KMS-11 (cell line): ENCODE measurements at regions not wholly inside any gene's neighbourhood (a gene's known extent, or its start where the extent isn't known, plus 50 kb on each side); places are given as distances from the start of the nearest gene placed in this dataset.

Experiments used
- H2AFZ ChIP-seq: fragments of 200-600 bp; sonication (generic); 2 replicates; pipeline ENCODE4 v1.6.1; 2016; ENCODE audit warnings: antibody characterized with exemption, mixed run types, low read depth
- H3K27ac ChIP-seq: fragments of 200-600 bp; sonication (generic); 2 replicates; pipeline ENCODE4 v1.6.1; 2016; ENCODE audit warnings: mild to moderate bottlenecking, mixed run types
- H3K27me3 ChIP-seq: fragments of 200-600 bp; sonication (generic); 2 replicates; pipeline ENCODE4 v1.6.1; 2017; ENCODE audit warnings: mild to moderate bottlenecking, low read depth, mixed run types, moderate library complexity; ENCODE audit not compliant: insufficient read depth
- H3K36me3 ChIP-seq: fragments of 200-600 bp; sonication (generic); 2 replicates; pipeline ENCODE4 v1.6.1; 2017; ENCODE audit warnings: mild to moderate bottlenecking, mixed run types; ENCODE audit not compliant: insufficient read depth
- H3K4me1 ChIP-seq: fragments of 200-600 bp; sonication (generic); 2 replicates; pipeline ENCODE4 v1.6.1; 2016; ENCODE audit warnings: mild to moderate bottlenecking, low read depth, mixed run types; ENCODE audit not compliant: poor library complexity, severe bottlenecking
- H3K4me2 ChIP-seq: fragments of 200-600 bp; sonication (generic); 2 replicates; pipeline ENCODE4 v1.7.0; 2016; ENCODE audit warnings: mild to moderate bottlenecking, mixed run types
- H3K4me3 ChIP-seq: fragments of 200-600 bp; sonication (generic); IDR thresholded peaks from 2 replicates; pipeline ENCODE4 v1.6.1; 2017; ENCODE audit warnings: low read depth, low read length, mixed read lengths; ENCODE audit not compliant: insufficient read depth
- H3K79me2 ChIP-seq: fragments of 200-600 bp; sonication (generic); 2 replicates; pipeline ENCODE4 v1.6.1; 2016; ENCODE audit warnings: low read depth, mixed run types; ENCODE audit not compliant: insufficient read depth
- H3K9ac ChIP-seq: fragments of 200-600 bp; sonication (generic); 2 replicates; pipeline ENCODE4 v1.6.1; 2016; ENCODE audit warnings: mild to moderate bottlenecking, mixed run types
- H4K20me1 ChIP-seq: fragments of 200-600 bp; sonication (generic); 2 replicates; pipeline ENCODE4 v1.6.1; 2016; ENCODE audit warnings: mild to moderate bottlenecking, mixed run types; ENCODE audit not compliant: insufficient read depth
- CTCF ChIP-seq: fragments of 200-600 bp; sonication (generic); conservative IDR thresholded peaks from 2 replicates; pipeline ENCODE4 v1.6.1; 2017; ENCODE audit warnings: low read depth, mild to moderate bottlenecking, antibody characterized with exemption, low read length, moderate library complexity, mixed read lengths

DNA sequence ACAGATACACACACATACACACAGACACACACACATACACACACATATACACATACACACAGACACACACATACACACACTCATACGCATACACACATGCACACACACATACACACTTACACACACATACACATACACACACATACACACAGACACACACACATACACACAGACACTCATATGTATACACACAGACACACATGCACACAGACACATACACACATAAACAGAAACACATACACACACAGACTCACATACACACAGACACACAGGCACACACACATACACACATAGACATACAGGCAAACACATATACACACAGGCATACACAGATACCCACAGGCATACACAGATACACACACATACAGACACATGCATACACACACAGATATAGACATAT, 143.9 kb upstream of the LYZL2 start:
- TF ChIP-seq CTCF, result no peak
- H3K27me3 ChIP-seq, result no peaks in the 10 kb centered on the region
- no peak overlapping the region for H3K9ac ChIP-seq
- no peak overlapping the region for H3K4me3 ChIP-seq
- no peaks in the 10 kb centered on the region for H3K4me1 ChIP-seq
- no peak overlapping the region for H3K4me2 ChIP-seq
- H3K36me3 ChIP-seq, result no peaks in the 10 kb centered on the region
- H2AFZ ChIP-seq, result no peak overlapping the region
- no peaks in the 10 kb centered on the region for H3K79me2 ChIP-seq
- no peak overlapping the region for H3K27ac ChIP-seq
- H4K20me1 ChIP-seq, result no peaks in the 10 kb centered on the region

DNA sequence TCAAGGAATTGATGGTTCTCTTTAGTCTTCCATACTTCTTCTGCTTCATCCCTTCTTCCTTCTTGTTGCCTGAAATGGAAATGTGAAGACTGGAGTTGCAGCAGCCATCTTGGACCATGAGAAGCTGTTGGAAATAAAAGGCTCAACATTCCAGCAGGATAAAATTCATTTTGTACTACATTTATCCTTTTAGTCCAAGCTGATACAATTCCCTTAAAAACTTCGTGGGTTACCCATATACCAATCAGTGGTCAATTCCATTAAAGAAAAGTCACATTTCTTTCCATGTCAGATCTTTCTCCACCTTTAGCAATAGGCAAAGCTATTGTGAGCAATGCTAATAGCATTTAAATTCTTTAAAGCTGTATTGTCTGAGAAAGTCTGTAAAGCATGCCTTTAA, 141.3 kb upstream of the LYZL2 start:
- Histone ChIP-seq H3K4me3 (no peak overlapping the region), H3K9ac (no peak overlapping the region), H2AFZ (no peak overlapping the region), H3K79me2 (no peaks in the 10 kb centered on the region), H3K27me3 (no peaks in the 10 kb centered on the region), H3K4me2 (no peak overlapping the region), H4K20me1 (no peaks in the 10 kb centered on the region), H3K4me1 (no peaks in the 10 kb centered on the region), H3K36me3 (no peaks in the 10 kb centered on the region), H3K27ac (no peak overlapping the region)
- TF ChIP-seq CTCF, result no peak

DNA sequence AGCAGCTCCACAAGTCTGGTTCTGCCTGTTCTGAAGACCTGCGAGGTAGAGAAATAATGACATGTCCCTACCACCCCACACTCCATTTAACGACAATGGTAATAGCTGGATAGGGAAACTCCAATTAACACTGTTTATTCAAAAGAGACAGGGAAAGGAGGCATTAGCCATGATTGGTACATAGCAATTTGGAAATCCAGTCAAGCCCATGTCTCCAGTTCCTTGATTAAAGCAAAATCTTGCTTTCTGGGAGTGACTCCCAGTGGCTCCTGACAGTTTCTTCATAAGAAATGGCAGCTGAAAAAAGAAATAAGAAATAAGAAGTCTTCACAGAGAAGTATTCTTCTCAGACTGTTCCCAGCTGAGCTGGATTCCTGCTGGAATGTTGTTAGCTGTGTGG, 140.7 kb upstream of the LYZL2 start:
- Histone ChIP-seq H3K79me2 (no peaks in the 10 kb centered on the region), H3K9ac (no peak overlapping the region), H3K36me3 (no peaks in the 10 kb centered on the region), H3K4me3 (no peak overlapping the region), H3K27ac (no peak overlapping the region), H3K4me1 (no peaks in the 10 kb centered on the region), H4K20me1 (no peaks in the 10 kb centered on the region), H2AFZ (no peak overlapping the region), H3K4me2 (no peak overlapping the region), H3K27me3 (no peaks in the 10 kb centered on the region)
- no peak for TF ChIP-seq CTCF

- no peak overlapping the region for H3K9ac ChIP-seq
- H3K4me3 ChIP-seq, result no peak overlapping the region
- H3K4me2 ChIP-seq, result no peak overlapping the region
- no peaks in the 10 kb centered on the region for H3K79me2 ChIP-seq
- no peak overlapping the region for H3K27ac ChIP-seq
- no peaks in the 10 kb centered on the region for H3K27me3 ChIP-seq
- no peak overlapping the region for H2AFZ ChIP-seq
- no peaks in the 10 kb centered on the region for H3K4me1 ChIP-seq
- H3K36me3 ChIP-seq, result no peaks in the 10 kb centered on the region
- TF ChIP-seq CTCF, result no peak
- H4K20me1 ChIP-seq, result no peaks in the 10 kb centered on the region
Observed at GRCh38 chr10:30769361-30769760, 139.8 kb upstream of the LYZL2 start.

- Histone ChIP-seq H3K27ac (no peak overlapping the region), H3K4me3 (no peak overlapping the region), H3K4me2 (no peak overlapping the region), H3K9ac (no peak overlapping the region), H4K20me1 (no peaks in the 10 kb centered on the region), H3K36me3 (no peaks in the 10 kb centered on the region), H2AFZ (no peak overlapping the region), H3K4me1 (no peaks in the 10 kb centered on the region), H3K79me2 (no peaks in the 10 kb centered on the region), H3K27me3 (no peaks in the 10 kb centered on the region)
- TF ChIP-seq CTCF, result no peak
Observed at GRCh38 chr10:30765616-30766015, 136.1 kb upstream of the LYZL2 start.
